CD4-positive, alpha-beta T cell (primary cell): ENCODE measurements at regions not wholly inside any gene's neighbourhood (a gene's known extent, or its start where the extent isn't known, plus 50 kb on each side); places are given as distances from the start of the nearest gene placed in this dataset.

Experiments
- ATAC-seq: fragments of 200-7000 bp; cut with Tn5 transposase; one replicate; pipeline ENCODE4 v1.10.0; 2022; ENCODE audit warnings: mild to moderate bottlenecking; ENCODE audit not compliant: poor library complexity
- CTCF ChIA-PET: fragments of 350-600 bp; sonication (Branson Sonifier 250); formaldehyde crosslinking; loops from one replicate; lab custom pipeline; 2021; ENCODE audit warnings: antibody characterized with exemption, inconsistent platforms; lab: Charles Lee
- POLR2A ChIA-PET: fragments of 350-600 bp; sonication (Branson Sonifier 250); formaldehyde crosslinking; loops from one replicate; lab custom pipeline; 2021; ENCODE audit warnings: antibody characterized with exemption, inconsistent platforms; lab: Charles Lee
- DNase-seq, 14 experiments: peaks; one replicate each; pipeline ENCODE4 v3.0.0-alpha.2; 2013 to 2020; ENCODE audit warnings: mixed read lengths in 2 of 14
- H3K27ac ChIP-seq, 2 donors: one replicate each; pipeline versions ENCODE4 v1.5.1 to v1.7.0; 2013; ENCODE audit warnings: low read length in 2 of 2, low read depth in 1 of 2, mild to moderate bottlenecking in 1 of 2
- H3K27me3 ChIP-seq, 2 experiments: 1 replicate in 1 of 2; 2 replicates in 1 of 2; pipeline versions ENCODE4 v1.6.1 to v1.7.0; 2013; ENCODE audit warnings: low read length in 2 of 2, control low read depth in 1 of 2, mild to moderate bottlenecking in 1 of 2, moderate library complexity in 1 of 2; ENCODE audit not compliant: insufficient read depth in 2 of 2, control insufficient read depth in 1 of 2
- H3K36me3 ChIP-seq: one replicate; pipeline ENCODE4 v1.6.1; 2013; ENCODE audit warnings: low read length, control low read depth; ENCODE audit not compliant: insufficient read depth
- H3K4me1 ChIP-seq: one replicate; pipeline ENCODE4 v1.6.1; 2013; ENCODE audit warnings: low read length, control low read depth; ENCODE audit not compliant: insufficient read depth
- H3K4me3 ChIP-seq: one replicate; pipeline ENCODE4 v1.5.1; 2013; ENCODE audit warnings: mild to moderate bottlenecking, low read length, moderate library complexity
- H3K9me3 ChIP-seq, 2 experiments: 1 replicate in 1 of 2; 2 replicates in 1 of 2; pipeline versions ENCODE4 v1.6.1 to v1.7.0; 2013; ENCODE audit warnings: low read length in 2 of 2, mild to moderate bottlenecking in 2 of 2, control low read depth in 1 of 2, moderate library complexity in 1 of 2; ENCODE audit not compliant: control insufficient read depth in 1 of 2, insufficient read depth in 1 of 2
- H3K27ac Mint-ChIP-seq: one replicate; pipeline ENCODE4 v1.8.0; 2020; ENCODE audit warnings: mixed read lengths
- H3K27me3 Mint-ChIP-seq: one replicate; pipeline ENCODE4 v1.8.0; 2021; ENCODE audit warnings: mixed read lengths
- H3K36me3 Mint-ChIP-seq: one replicate; pipeline ENCODE4 v1.8.0; 2021; ENCODE audit warnings: low read depth, mixed read lengths
- H3K4me1 Mint-ChIP-seq: one replicate; pipeline ENCODE4 v1.8.0; 2021; ENCODE audit warnings: low read depth, mixed read lengths
- H3K4me3 Mint-ChIP-seq: one replicate; pipeline ENCODE4 v1.8.0; 2020; ENCODE audit warnings: mild to moderate bottlenecking, mixed read lengths
- H3K9me3 Mint-ChIP-seq: one replicate; pipeline ENCODE4 v1.8.0; 2020; ENCODE audit warnings: mixed read lengths
- CTCF ChIP-seq: fragments of 200-600 bp; IDR thresholded peaks from one replicate; pipeline ENCODE4 v1.8.0; 2022; ENCODE audit warnings: antibody characterized with exemption, mild to moderate bottlenecking
- intact Hi-C, 2 experiments: fragments of 100-400 bp; cut with DNase I in 1 of 2; cut with micrococcal nuclease in 1 of 2; formaldehyde crosslinking; loops; one replicate each; pipeline versions ENCODE4 v1.15.1 to v1.9.0; 2023 to 2025; cut with DNase I, micrococcal nuclease

GRCh38 chr3:76627236-76627635 is 412.7 kb upstream of the ROBO2 start:
- no peaks in the 10 kb centered on the region for H3K4me1 Mint-ChIP-seq
- H3K27ac Mint-ChIP-seq, result no peak overlapping the region
- no peak overlapping the region for H3K4me3 Mint-ChIP-seq
- H3K27me3 Mint-ChIP-seq, result no peaks in the 10 kb centered on the region
- Histone ChIP-seq H3K27ac (no peak overlapping the region), H3K36me3 (no peaks in the 10 kb centered on the region), H3K4me3 (no peak overlapping the region), H3K4me1 (no peaks in the 10 kb centered on the region), H3K27me3 (no peaks in the 10 kb centered on the region), H3K9me3 (peaks cover 0 to 10% of the 10 kb centered on the region in 2 experiments)
- POLR2A ChIA-PET, result no interaction called here
- peaks cover 17% of the 10 kb centered on the region for H3K9me3 Mint-ChIP-seq
- ATAC-seq (no peak), DNase-seq (no peak)
- TF ChIP-seq CTCF, result no peak
- CTCF ChIA-PET, result no interaction called here
- intact Hi-C loops, result no loop called here
- no peaks in the 10 kb centered on the region for H3K36me3 Mint-ChIP-seq

GRCh38 chr3:76631251-76631650 is 408.6 kb upstream of the ROBO2 start:
- Mint-ChIP-seq H3K36me3 (no peaks in the 10 kb centered on the region), H3K9me3 (peaks cover 6% of the 10 kb centered on the region), H3K4me3 (no peak overlapping the region), H3K27ac (no peak overlapping the region), H3K27me3 (no peaks in the 10 kb centered on the region), H3K4me1 (no peaks in the 10 kb centered on the region)
- peaks cover 0 to 11% of the 10 kb centered on the region in 2 experiments for H3K9me3 ChIP-seq
- H3K27me3 ChIP-seq, result no peaks in the 10 kb centered on the region
- H3K4me1 ChIP-seq, result no peaks in the 10 kb centered on the region
- H3K27ac ChIP-seq, result no peak overlapping the region
- ChIA-PET POLR2A (no interaction called here), CTCF (no interaction called here)
- DNase-seq (no peak), ATAC-seq (no peak)
- no peak for TF ChIP-seq CTCF
- no peak overlapping the region for H3K4me3 ChIP-seq
- intact Hi-C loops, result no loop called here
- H3K36me3 ChIP-seq, result no peaks in the 10 kb centered on the region

DNA sequence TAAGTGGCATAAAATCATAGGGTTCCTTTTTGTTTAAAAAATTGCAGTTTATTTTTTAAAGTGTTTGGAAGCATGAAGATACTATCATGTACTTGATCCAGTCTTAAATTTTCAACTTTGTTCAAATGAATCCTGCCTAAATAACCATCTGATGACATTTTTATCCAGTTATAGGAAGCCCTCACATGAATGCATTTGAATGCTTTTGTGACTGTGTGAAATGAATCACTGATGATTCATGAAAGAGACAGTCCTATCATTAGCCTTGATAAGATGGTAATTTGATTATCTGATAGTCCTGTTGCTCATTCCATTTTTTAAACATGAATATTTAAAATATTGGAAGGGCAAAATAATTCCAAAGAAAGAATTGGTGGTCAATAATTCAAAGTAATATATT is 401.9 kb upstream of the ROBO2 start:
- no peaks in the 10 kb centered on the region for H3K36me3 ChIP-seq
- H3K27ac ChIP-seq, result no peak overlapping the region
- intact Hi-C loops, result no loop called here
- ATAC-seq, result no peak
- Mint-ChIP-seq H3K36me3 (no peaks in the 10 kb centered on the region), H3K4me3 (no peak overlapping the region), H3K9me3 (peaks cover 4% of the 10 kb centered on the region), H3K27ac (no peak overlapping the region), H3K4me1 (no peaks in the 10 kb centered on the region), H3K27me3 (no peaks in the 10 kb centered on the region)
- ChIA-PET CTCF (no interaction called here), POLR2A (no interaction called here)
- H3K27me3 ChIP-seq, result no peaks in the 10 kb centered on the region
- no peak overlapping the region for H3K4me3 ChIP-seq
- DNase-seq, result no peak
- no peaks in the 10 kb centered on the region for H3K4me1 ChIP-seq
- peaks cover 0 to 16% of the 10 kb centered on the region in 2 experiments for H3K9me3 ChIP-seq
- no peak for TF ChIP-seq CTCF
